LNCaP clone FGC (cell line): ENCODE measurements at regions not wholly inside any gene's neighbourhood (a gene's known extent, or its start where the extent isn't known, plus 50 kb on each side); places are given as distances from the start of the nearest gene placed in this dataset.
"Not testable (repeated sequence)": the region's sequence is repeated elsewhere in the genome, so short reads cannot be mapped to it uniquely, and the experiment has no call there.

Experiments
- DNase-seq: peaks from one replicate; pipeline ENCODE4 v3.0.0-alpha.2; 2011; ENCODE audit warnings: low read depth
- H3K4me3 ChIP-seq: 2 replicates; pipeline ENCODE4 v1.5.1; 2011; ENCODE audit warnings: mild to moderate bottlenecking, low read depth, low read length, control low read depth
- CTCF ChIP-seq: IDR thresholded peaks from 2 replicates; pipeline ENCODE4 v1.5.1; 2012; ENCODE audit warnings: mild to moderate bottlenecking; ENCODE audit not compliant: control insufficient read depth, insufficient read depth; ENCODE audit errors: extremely low read depth

DNA sequence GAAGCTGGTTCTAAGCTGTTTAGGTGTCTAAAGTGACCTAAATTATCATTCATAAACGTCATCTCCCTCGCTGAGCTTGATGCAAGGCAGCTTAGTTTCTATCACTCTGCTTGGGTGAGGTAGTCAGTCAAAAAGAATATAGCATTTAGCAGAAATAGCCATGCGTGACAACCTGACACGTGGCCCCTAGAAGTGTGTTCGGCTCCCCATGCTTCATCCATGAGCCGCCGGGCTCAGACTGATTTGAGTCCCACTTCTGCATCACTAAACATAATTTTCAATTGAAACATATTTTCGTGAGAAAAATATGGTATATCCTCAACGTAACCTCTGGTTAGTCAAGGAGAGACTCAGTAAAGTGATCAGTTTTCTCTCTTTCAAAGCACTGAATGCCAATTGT, 459.8 kb downstream of the IRS2 start:
- no peak for DNase-seq
- no peak overlapping the region for H3K4me3 ChIP-seq
- no peak for TF ChIP-seq CTCF

DNA sequence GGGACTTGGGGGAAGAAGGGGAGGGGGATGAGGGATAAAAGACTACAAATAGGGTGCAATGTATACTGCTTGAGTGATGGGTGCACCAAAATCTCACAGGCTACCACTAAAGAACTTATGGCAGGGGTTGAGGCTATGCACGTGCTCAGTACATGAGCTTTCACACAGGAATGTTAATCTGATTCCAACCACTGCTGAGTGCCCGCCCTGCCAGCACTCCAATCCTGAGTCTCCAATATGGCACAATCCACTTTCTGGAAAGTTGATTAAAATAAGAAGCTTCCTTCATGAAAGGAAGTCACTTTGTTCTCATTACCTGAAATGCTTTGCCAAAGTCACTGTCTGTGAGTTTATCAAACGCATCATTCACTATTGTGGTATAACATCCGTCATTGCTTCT, 463.0 kb downstream of the IRS2 start:
- no peak overlapping the region for H3K4me3 ChIP-seq

DNA sequence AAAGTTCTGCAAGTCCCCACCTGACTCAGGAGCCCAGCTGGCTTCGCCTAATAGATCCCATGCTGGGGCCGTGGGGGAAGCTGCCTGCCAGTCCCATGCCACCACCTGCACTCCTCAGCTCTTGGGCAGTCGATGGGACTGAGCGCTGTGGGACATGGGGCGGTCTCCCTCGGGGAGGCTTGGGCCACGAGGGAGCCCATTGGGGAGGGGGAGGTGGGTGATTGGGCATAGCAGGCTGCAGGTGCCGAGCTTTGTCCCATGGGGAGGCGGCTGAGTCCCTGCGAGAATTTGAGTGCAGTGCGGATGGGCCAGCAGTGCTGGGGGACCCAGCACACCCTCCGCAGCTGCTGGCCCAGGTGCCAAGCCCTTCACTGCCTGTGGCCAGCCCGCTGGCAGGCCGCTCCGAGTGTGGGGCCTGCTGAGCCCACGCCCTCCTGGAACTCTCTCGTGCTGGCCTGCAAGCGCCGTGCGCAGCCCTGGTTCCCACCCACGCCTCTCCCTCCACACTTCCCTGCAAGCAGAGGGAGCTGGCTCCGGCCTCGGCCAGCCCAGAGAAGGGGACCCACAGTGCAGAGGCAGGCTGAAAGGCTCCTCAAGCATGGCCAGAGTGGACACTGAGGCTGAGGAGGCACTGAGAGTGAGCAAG, 467.3 kb downstream of the IRS2 start:
- DNase-seq: no peak
- H3K4me3 ChIP-seq: no peak overlapping the region
- TF ChIP-seq CTCF: no peak

More for the DNA sequence above, 463.0 kb downstream of the IRS2 start:
- no peak for TF ChIP-seq CTCF
- DNase-seq: no peak

GRCh38 chr13:109315481-109315880, 470.9 kb downstream of the IRS2 start:
- DNase-seq: no peak
- TF ChIP-seq CTCF: no peak
- H3K4me3 ChIP-seq: no peak overlapping the region

DNA sequence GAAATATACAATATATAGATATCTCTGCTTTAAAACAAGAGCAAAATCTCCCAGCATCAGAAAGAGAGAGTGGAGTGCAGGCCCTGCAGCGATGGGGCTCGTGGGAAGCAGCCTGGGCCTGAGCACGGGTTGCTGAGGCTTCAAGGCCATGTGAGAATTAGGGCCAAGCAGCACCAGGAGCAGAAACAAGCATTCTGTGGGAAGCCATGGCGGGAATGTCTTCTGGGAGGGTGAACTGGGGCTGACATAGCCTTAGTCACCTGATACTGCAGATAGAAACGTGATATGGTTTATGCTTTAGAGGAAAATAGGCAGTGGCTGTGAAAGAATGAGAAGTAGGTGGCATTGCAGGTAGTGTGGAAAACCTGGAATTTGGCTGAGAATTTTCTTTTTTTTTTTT, 472.3 kb downstream of the IRS2 start:
- no peak for TF ChIP-seq CTCF
- H3K4me3 ChIP-seq: no peak overlapping the region
- DNase-seq: no peak

DNA sequence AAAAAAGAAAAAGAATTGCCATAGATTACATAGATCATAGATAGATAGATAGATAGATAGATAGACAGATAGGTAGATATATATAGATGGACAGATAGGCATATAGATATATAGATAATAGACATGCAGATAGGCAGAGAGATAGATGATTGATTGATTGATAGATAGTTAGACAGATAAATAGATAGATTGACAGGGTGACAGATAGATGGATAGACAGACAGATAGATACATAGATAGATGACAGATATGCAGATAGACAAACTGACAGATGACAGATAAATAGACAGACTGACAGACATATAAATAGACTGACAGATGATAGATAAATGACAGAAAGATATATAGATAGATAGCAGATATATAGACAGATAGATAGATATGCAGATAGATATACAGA, 474.0 kb downstream of the IRS2 start:
- no peak for TF ChIP-seq CTCF
- DNase-seq: no peak
- H3K4me3 ChIP-seq: no peak overlapping the region

DNA sequence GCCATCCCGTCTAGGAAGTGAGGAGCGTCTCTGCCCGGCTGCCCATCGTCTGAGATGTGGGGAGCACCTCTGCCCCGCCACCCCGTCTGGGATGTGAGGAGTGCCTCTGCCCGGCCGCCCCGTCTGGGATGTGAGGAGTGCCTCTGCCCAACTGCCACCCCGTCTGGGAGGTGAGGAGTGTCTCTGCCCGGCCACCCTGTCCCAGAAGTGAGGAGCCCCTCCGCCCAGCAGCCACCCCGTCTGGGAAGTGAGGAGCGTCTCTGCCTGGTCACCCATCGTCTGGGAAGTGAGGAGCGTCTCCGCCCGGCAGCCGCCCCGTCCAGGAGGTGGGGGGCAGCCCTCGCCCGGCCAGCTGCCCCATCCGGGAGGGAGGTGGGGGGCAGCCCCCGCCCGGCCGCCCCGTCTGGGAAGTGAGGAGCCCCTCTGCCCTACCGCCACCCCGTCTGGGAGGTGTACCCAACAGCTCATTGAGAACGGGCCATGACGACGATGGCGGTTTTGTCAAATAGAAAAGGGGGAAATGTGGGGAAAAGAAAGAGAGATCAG, 474.9 kb downstream of the IRS2 start:
- H3K4me3 ChIP-seq, DNase-seq: not testable (repeated sequence)
